GM19328 (cell line): ENCODE measurements at regions not wholly inside any gene's neighbourhood (a gene's known extent, or its start where the extent isn't known, plus 50 kb on each side); places are given as distances from the start of the nearest gene placed in this dataset.

Source experiments
- ATAC-seq: cut with Tn5 transposase; IDR thresholded peaks from one replicate; pipeline ENCODE4 v1.9.1; 2021; ENCODE audit warnings: mild to moderate bottlenecking, moderate library complexity; ENCODE audit not compliant: unreplicated experiment

- no peak for ATAC-seq
Observed at GRCh38 chr13:99862244-99862643, 109.3 kb downstream of the ZIC5 start.

DNA sequence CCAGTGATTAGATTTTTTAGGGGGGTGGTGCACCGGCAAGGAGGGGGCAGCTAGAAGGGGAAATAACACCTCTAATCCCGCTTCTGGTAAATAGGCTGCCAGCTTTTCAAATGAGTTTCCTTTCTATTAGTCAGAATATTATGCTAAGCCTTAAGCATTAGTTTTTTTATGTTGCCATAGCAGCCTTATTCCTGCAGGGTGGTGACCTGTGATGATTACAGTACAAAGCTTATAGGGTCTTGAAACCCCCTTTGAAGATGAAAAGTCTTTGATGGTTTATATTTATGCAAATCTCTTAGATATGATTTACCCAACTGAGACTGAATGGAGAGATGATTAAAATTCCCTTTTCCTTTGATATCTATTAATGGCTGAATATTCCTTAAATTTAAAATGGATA is 109.8 kb downstream of the ZIC5 start:
- no peak for ATAC-seq

DNA sequence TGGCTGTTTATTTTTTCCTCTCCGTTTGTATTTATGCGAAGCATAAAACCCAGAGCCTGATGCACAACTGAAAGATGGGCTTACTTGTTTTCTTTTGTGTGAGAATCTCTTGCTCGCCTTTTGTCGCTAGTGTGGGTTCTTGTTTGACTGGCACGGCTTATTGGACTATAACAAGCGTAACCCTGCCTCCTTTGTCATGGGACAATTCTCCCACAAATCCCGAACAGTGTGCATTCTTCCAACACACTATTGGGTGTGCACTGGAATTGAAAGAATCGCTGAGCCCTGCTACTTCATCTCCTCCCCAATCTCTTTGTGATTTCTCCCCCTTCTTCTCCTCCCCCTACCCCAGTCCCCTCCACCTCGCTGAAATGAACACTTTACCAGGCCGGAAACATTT is 110.8 kb downstream of the ZIC5 start:
- no peak for ATAC-seq

DNA sequence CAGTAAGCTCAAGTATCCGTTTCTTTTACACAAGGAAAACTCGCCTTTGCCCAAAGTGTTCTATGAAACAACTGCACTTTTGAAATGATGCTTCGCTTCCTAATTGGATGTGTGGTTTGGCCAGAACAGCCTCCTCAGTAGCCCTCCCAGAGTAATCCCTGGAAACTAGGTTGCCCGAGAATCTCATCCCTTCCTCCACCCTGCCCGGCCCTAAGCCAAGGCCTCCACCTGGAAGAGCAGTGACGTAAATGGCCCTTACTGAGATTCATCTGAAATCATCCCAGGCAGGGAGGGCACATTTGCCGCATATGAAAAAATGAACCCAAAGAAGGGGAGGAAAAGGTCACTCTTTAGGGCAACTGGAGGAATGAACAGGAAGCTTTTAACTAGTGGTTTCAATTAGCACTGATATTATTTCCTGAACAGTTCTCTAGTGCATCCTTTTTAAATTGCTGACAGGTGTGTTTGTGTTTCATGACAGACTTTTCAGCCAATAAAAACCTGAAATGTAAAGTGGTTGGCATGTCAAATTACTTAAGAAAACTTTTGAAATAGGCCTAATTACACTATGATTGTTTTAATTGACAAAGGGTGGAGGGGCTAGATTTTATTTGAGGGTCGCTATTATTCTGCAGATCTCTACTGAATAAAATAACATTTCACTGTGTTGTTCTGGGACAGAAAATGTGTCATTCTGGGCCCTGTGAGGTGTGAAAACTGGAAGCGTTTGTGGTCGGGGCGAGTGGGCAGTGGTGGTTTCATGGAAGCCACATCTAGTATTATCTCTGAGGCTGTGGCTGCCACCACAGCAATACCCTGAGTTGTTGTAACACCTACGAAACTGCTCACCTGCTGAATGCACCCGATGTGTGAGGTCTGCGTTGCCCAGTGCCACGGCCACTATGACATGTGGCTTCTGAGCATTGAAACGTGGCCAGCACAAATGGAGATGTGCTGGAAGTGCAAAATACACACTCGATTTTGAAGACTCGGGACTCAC is 112.1 kb downstream of the ZIC5 start:
- ATAC-seq = peak; percentile 42

DNA sequence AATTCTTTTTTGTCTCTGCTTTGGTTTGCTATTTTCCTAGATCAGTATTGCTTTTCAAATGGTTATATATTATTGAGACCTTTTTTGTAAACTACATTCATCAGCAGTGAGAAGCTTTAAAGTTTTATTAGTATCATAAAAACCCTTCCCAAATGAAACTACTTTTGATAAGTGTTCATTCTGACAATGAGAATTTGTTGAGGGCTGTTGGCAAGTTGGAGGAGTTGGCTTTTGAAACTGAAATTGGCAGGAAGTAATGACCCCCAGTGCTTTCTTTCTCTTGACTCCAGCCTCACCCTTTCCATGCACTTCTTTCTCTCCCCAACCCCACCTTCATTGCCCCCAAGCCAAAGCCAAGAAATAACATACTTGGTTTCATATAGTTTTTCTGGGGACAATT is 113.8 kb downstream of the ZIC5 start:
- no peak for ATAC-seq

- ATAC-seq = no peak
Observed at GRCh38 chr13:99855526-99856420, 115.8 kb downstream of the ZIC5 start.

- no peak for ATAC-seq
Observed at GRCh38 chr13:99854366-99854765, 117.2 kb downstream of the ZIC5 start.

DNA sequence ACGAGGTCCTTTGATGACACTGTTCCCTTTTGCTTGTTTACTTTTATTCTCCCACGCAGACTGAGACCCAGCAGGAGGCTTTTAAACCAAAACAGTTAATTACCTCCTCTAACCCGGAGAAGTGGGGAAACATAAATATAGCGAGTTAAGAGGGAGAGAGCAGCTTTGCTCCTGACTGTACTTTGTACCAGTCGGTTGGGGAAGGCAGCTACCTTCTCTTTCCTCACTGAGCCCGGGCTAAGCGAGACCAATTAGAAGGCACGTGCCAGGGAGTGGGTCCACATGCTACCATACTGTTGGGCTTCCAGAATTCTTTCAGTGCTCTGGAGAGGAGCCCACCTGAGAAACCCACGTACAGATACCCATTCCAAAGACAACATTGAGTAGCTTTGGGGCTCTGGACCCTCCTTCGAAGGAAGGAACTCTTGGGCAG is 124.2 kb downstream of the ZIC5 start:
- no peak for ATAC-seq

GRCh38 chr13:99845161-99845874 is 126.2 kb downstream of the ZIC5 start:
- no peak for ATAC-seq

DNA sequence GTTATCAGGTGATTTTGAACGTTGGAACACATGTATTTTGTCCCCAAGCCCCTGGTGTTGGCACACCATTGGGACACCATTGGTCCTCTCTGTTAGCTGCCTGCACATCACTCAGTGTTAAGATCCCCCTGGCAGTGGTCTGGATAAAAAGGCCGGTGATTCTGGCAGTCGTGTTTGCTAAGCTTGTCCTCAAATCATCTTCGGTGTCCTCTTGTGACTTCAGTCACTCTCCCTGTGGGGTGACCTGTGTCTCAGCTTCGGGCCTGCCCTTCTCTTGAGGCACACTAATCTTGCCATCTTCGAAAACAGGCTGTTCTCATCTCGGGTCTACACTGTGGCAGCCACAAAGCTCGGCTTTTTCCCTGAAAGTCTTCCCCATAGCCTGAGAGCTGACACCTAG is 127.1 kb downstream of the ZIC5 start:
- ATAC-seq = no peak

GRCh38 chr13:99843872-99844271 is 127.7 kb downstream of the ZIC5 start:
- no peak for ATAC-seq

DNA sequence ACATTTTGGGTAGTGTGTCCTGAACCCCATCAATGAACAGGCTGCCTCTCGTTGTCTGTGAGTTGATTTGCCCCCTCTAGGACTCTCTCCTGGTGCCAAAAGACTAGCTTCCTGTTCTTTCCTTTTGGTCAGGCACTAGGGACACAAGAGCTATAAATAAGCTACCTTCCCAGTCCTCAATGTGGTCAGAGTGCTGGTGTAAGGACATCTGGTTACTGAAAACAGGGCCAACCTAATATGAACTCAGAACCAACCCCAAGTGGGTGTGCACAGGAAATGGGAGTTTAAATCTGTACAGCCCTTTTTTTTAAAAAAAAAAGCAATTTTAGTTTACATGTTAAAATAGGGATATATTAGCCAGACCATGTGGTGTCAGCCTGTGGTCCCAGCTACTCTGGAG is 129.2 kb downstream of the ZIC5 start:
- ATAC-seq = no peak

- no peak for ATAC-seq
Observed at GRCh38 chr13:99836291-99836690, 135.3 kb downstream of the ZIC5 start.

DNA sequence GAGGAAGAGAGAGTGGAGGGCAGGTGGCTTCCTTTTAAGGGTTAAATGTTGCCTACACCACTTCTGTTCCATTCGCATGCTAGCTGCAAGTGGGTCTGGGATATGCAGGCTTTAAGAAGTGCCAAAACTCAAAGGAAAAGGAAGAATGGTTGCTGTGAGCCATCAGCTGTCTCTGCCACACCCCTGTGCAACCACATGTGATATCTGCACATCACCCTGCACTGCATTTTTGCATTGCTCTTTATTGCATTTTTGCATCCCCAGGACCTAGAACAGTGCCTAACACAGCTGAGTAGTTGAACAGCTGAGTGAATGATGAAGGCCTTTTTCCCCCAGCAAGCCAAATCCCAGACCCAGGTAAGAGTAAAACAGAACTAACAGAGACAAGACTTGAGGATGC is 136.1 kb downstream of the ZIC5 start:
- ATAC-seq = no peak

GRCh38 chr13:99834246-99834645 is 137.3 kb downstream of the ZIC5 start:
- no peak for ATAC-seq

GRCh38 chr13:99832347-99832746 is 139.2 kb downstream of the ZIC5 start:
- no peak for ATAC-seq

GRCh38 chr13:99830931-99831330 is 140.6 kb downstream of the ZIC5 start:
- no peak for ATAC-seq

DNA sequence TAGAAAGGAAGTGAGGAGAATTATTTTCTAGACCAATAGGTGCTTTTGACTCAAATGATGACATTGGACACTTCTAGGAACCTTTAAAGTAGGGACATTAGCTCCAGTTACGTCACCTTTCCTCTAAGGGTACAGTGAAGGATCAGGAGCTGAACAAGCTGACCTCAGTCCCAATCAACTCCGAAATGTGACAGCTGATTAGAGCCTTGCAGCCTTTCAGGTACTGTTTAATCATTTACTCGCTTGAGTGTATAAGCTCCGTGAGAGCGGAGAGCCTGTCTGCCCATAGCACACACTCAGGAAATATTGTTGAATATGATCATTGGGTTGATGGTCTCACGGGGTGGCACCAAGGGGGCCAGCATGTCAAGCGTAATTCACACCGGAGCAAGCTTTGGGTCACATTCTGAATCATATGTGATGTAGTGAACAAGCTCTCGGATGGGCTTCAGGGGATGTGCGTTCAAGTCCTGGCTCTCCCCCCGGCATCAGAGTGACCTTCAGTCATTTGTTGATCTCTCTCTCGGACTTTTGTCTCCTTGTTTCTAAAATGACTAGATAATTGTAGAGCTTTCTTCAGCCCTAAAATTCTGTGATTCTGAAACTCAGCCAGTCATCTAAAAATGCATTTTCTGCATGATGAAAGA is 141.9 kb downstream of the ZIC5 start:
- no peak for ATAC-seq

- no peak for ATAC-seq
Observed at GRCh38 chr13:99829161-99829560, 142.4 kb downstream of the ZIC5 start.

DNA sequence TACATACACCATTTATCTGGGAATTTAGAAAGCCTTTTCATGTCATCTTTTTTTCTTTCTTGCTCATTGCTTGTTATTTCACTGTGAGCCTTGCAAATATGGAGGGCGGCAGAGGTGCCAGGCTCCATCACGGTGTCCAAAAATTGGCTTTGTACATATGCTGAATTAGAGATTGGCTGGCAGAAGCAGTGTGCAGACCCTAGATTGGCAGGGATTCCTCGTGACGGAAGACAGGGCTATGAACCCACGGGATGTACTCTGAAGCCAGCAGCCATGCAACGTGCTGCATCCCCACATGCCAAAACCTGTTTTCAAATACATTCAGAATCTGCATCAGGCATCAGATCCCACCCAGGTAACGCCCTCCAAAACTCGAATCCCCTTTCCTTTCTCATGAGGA is 142.8 kb downstream of the ZIC5 start:
- ATAC-seq = no peak

DNA sequence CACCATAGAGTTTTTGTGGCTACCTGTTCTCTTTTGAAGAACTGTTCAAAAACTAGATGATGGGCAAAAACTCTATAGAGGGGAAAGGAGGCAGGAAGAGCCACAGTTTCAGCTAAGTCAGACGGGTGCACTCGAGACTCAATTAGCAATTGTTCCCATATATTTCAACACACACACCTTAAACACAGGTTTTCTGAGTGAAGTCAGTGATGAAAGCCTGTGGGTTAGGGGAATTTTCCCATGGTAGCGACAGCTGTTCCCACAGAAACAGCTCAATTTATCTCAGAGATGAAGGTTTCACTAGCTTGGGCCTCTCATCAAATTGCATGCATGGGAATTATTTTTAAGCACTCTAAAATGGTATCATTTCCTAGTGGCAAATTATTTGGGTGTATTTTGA is 143.4 kb downstream of the ZIC5 start:
- no peak for ATAC-seq
